ENCODE measurements at regions not wholly inside any gene's neighbourhood (a gene's known extent, or its start where the extent isn't known, plus 50 kb on each side); places are given as distances from the start of the nearest gene placed in this dataset.

GRCh38 chr5:58143181-58143580 is 316.7 kb downstream of the PLK2 start:
- FAIRE-seq (no peak), DNase-seq (ENCODE audit: insufficient read length, low spot score) (no peak)
- no peak for TF ChIP-seq TAF1 (IDR thresholded peaks at IDR 0.05; ENCODE audit: low read depth, low read length)
- no peak for TF ChIP-seq POLR2A (IDR thresholded peaks at IDR 0.05; ENCODE audit: low read depth, low read length)
- no peak for TF ChIP-seq PAX5 (IDR thresholded peaks at IDR 0.05; ENCODE audit: insufficient read depth, low read length, severe bottlenecking)
- no peak for TF ChIP-seq POLR2AphosphoS5 (IDR thresholded peaks at IDR 0.05; ENCODE audit: low read depth, low read length)
- no peak for TF ChIP-seq SPI1 (IDR thresholded peaks at IDR 0.05; ENCODE audit: low read depth, low read length)
- TF ChIP-seq POU2F2 (IDR thresholded peaks at IDR 0.05; ENCODE audit: low read depth, low read length): no peak

- DNase-seq (ENCODE audit: insufficient read length, low spot score) (no peak), FAIRE-seq (no peak)
- TF ChIP-seq PAX5 (IDR thresholded peaks at IDR 0.05; ENCODE audit: insufficient read depth, low read length, severe bottlenecking) (no peak), POU2F2 (IDR thresholded peaks at IDR 0.05; ENCODE audit: low read depth, low read length) (no peak), POLR2A (IDR thresholded peaks at IDR 0.05; ENCODE audit: low read depth, low read length) (no peak), TAF1 (IDR thresholded peaks at IDR 0.05; ENCODE audit: low read depth, low read length) (no peak), SPI1 (IDR thresholded peaks at IDR 0.05; ENCODE audit: low read depth, low read length) (no peak), POLR2AphosphoS5 (IDR thresholded peaks at IDR 0.05; ENCODE audit: low read depth, low read length) (no peak)
Observed at GRCh38 chr5:58138791-58139190, 321.1 kb downstream of the PLK2 start.

- TF ChIP-seq TAF1 (IDR thresholded peaks at IDR 0.05; ENCODE audit: low read depth, low read length) (no peak), PAX5 (IDR thresholded peaks at IDR 0.05; ENCODE audit: insufficient read depth, low read length, severe bottlenecking) (no peak), POLR2A (IDR thresholded peaks at IDR 0.05; ENCODE audit: low read depth, low read length) (no peak), POLR2AphosphoS5 (IDR thresholded peaks at IDR 0.05; ENCODE audit: low read depth, low read length) (no peak), SPI1 (IDR thresholded peaks at IDR 0.05; ENCODE audit: low read depth, low read length) (no peak), POU2F2 (IDR thresholded peaks at IDR 0.05; ENCODE audit: low read depth, low read length) (no peak)
- no peak for DNase-seq (ENCODE audit: insufficient read length, low spot score)
- no peak for FAIRE-seq
Observed at GRCh38 chr5:58136406-58136805, 323.5 kb downstream of the PLK2 start.

- no peak for TF ChIP-seq TAF1 (IDR thresholded peaks at IDR 0.05; ENCODE audit: low read depth, low read length)
- no peak for TF ChIP-seq POLR2A (IDR thresholded peaks at IDR 0.05; ENCODE audit: low read depth, low read length)
- no peak for TF ChIP-seq POLR2AphosphoS5 (IDR thresholded peaks at IDR 0.05; ENCODE audit: low read depth, low read length)
- TF ChIP-seq SPI1 (IDR thresholded peaks at IDR 0.05; ENCODE audit: low read depth, low read length): no peak
- no peak for TF ChIP-seq POU2F2 (IDR thresholded peaks at IDR 0.05; ENCODE audit: low read depth, low read length)
- TF ChIP-seq PAX5 (IDR thresholded peaks at IDR 0.05; ENCODE audit: insufficient read depth, low read length, severe bottlenecking): no peak
- no peak for FAIRE-seq
- no peak for DNase-seq (ENCODE audit: insufficient read length, low spot score)
Observed at GRCh38 chr5:58135571-58136335, 324.1 kb downstream of the PLK2 start.

GRCh38 chr5:58133631-58134296 is 326.1 kb downstream of the PLK2 start:
- FAIRE-seq: no peak
- no peak for DNase-seq (ENCODE audit: insufficient read length, low spot score)
- TF ChIP-seq SPI1 (IDR thresholded peaks at IDR 0.05; ENCODE audit: low read depth, low read length): no peak
- no peak for TF ChIP-seq POU2F2 (IDR thresholded peaks at IDR 0.05; ENCODE audit: low read depth, low read length)
- TF ChIP-seq POLR2A (IDR thresholded peaks at IDR 0.05; ENCODE audit: low read depth, low read length): no peak
- TF ChIP-seq POLR2AphosphoS5 (IDR thresholded peaks at IDR 0.05; ENCODE audit: low read depth, low read length): no peak
- no peak for TF ChIP-seq TAF1 (IDR thresholded peaks at IDR 0.05; ENCODE audit: low read depth, low read length)
- no peak for TF ChIP-seq PAX5 (IDR thresholded peaks at IDR 0.05; ENCODE audit: insufficient read depth, low read length, severe bottlenecking)

GRCh38 chr5:58133216-58133615 is 326.7 kb downstream of the PLK2 start:
- FAIRE-seq: no peak

GRCh38 chr5:58127255-58128220 is 332.3 kb downstream of the PLK2 start:
- no peak for FAIRE-seq
- TF ChIP-seq TAF1 (IDR thresholded peaks at IDR 0.05; ENCODE audit: low read depth, low read length): no peak
- no peak for TF ChIP-seq POLR2AphosphoS5 (IDR thresholded peaks at IDR 0.05; ENCODE audit: low read depth, low read length)
- TF ChIP-seq PAX5 (IDR thresholded peaks at IDR 0.05; ENCODE audit: insufficient read depth, low read length, severe bottlenecking): no peak
- no peak for TF ChIP-seq POLR2A (IDR thresholded peaks at IDR 0.05; ENCODE audit: low read depth, low read length)
- TF ChIP-seq POU2F2 (IDR thresholded peaks at IDR 0.05; ENCODE audit: low read depth, low read length): no peak
- no peak for TF ChIP-seq SPI1 (IDR thresholded peaks at IDR 0.05; ENCODE audit: low read depth, low read length)
- no peak for DNase-seq (ENCODE audit: insufficient read length, low spot score)

More at GRCh38 chr5:58133216-58133615, 326.7 kb downstream of the PLK2 start:
- DNase-seq (ENCODE audit: insufficient read length, low spot score): no peak
- no peak for TF ChIP-seq SPI1 (IDR thresholded peaks at IDR 0.05; ENCODE audit: low read depth, low read length)
- no peak for TF ChIP-seq POLR2A (IDR thresholded peaks at IDR 0.05; ENCODE audit: low read depth, low read length)

GRCh38 chr5:58123501-58123900 is 336.4 kb downstream of the PLK2 start:
- no peak for TF ChIP-seq SPI1 (IDR thresholded peaks at IDR 0.05; ENCODE audit: low read depth, low read length)
- no peak for TF ChIP-seq POU2F2 (IDR thresholded peaks at IDR 0.05; ENCODE audit: low read depth, low read length)
- no peak for TF ChIP-seq POLR2A (IDR thresholded peaks at IDR 0.05; ENCODE audit: low read depth, low read length)
- TF ChIP-seq TAF1 (IDR thresholded peaks at IDR 0.05; ENCODE audit: low read depth, low read length): no peak
- DNase-seq (ENCODE audit: insufficient read length, low spot score): no peak
- no peak for FAIRE-seq

- TF ChIP-seq POU2F2 (IDR thresholded peaks at IDR 0.05; ENCODE audit: low read depth, low read length) (no peak), TAF1 (IDR thresholded peaks at IDR 0.05; ENCODE audit: low read depth, low read length) (no peak)
- DNase-seq (ENCODE audit: insufficient read length, low spot score) (no peak), FAIRE-seq (no peak)
Observed at GRCh38 chr5:58122848-58123392, 337.0 kb downstream of the PLK2 start.
